HL-60 (cell line): ENCODE measurements at regions not wholly inside any gene's neighbourhood (a gene's known extent, or its start where the extent isn't known, plus 50 kb on each side); places are given as distances from the start of the nearest gene placed in this dataset.

Experiments
- DNase-seq, 2 experiments: peaks; one replicate each; pipeline ENCODE4 v3.0.0-alpha.2; 2010 to 2020; ENCODE audit warnings: low read depth in 1 of 2, low spot score in 1 of 2
- H3K27ac ChIP-seq: fragments of 250-450 bp; sonication (Bioruptor Pico); replicated peaks from 2 replicates; pipeline ENCODE4 v1.5.1; 2020; ENCODE audit warnings: mild to moderate bottlenecking, moderate library complexity
- H3K27me3 ChIP-seq: fragments of 250-450 bp; sonication (Bioruptor Pico); 2 replicates; pipeline ENCODE4 v1.5.1; 2021; ENCODE audit warnings: mild to moderate bottlenecking, moderate library complexity; ENCODE audit not compliant: insufficient read depth, poor library complexity, severe bottlenecking
- H3K4me3 ChIP-seq: replicated peaks from 2 replicates; pipeline ENCODE4 v1.5.1; 2011; ENCODE audit warnings: mild to moderate bottlenecking, control low read depth, low read length; ENCODE audit not compliant: insufficient read depth
- GABPA ChIP-seq: IDR thresholded peaks from 2 replicates; pipeline ENCODE4 v1.6.1; 2012; ENCODE audit warnings: low read depth
- POLR2AphosphoS5 ChIP-seq: IDR thresholded peaks from 2 replicates; pipeline ENCODE4 v1.6.1; 2012; ENCODE audit warnings: low read depth
- REST ChIP-seq: IDR thresholded peaks from 2 replicates; pipeline ENCODE4 v1.6.1; 2012; ENCODE audit warnings: low read depth; ENCODE audit not compliant: insufficient replicate concordance
- SPI1 ChIP-seq: IDR thresholded peaks from 2 replicates; pipeline ENCODE4 v1.6.1; 2012; ENCODE audit warnings: low read depth, mild to moderate bottlenecking, borderline replicate concordance
- TF ChIP-seq, protein P1 (sequence below): IDR thresholded peaks from one replicate; pipeline ENCODE4 v1.5.1; 2011; ENCODE audit warnings: low read length, control low read depth, inconsistent platforms; ENCODE audit not compliant: insufficient read depth

GRCh38 chr20:9912290-9912689 is 73.4 kb upstream of the PAK5 start:
- Histone ChIP-seq H3K27me3 (no peaks in the 10 kb centered on the region), H3K4me3 (no peak overlapping the region), H3K27ac (no peak overlapping the region)
- TF ChIP-seq SPI1 (no peak), REST (no peak), POLR2AphosphoS5 (no peak), GABPA (no peak)
- TF ChIP-seq, protein P1, sequence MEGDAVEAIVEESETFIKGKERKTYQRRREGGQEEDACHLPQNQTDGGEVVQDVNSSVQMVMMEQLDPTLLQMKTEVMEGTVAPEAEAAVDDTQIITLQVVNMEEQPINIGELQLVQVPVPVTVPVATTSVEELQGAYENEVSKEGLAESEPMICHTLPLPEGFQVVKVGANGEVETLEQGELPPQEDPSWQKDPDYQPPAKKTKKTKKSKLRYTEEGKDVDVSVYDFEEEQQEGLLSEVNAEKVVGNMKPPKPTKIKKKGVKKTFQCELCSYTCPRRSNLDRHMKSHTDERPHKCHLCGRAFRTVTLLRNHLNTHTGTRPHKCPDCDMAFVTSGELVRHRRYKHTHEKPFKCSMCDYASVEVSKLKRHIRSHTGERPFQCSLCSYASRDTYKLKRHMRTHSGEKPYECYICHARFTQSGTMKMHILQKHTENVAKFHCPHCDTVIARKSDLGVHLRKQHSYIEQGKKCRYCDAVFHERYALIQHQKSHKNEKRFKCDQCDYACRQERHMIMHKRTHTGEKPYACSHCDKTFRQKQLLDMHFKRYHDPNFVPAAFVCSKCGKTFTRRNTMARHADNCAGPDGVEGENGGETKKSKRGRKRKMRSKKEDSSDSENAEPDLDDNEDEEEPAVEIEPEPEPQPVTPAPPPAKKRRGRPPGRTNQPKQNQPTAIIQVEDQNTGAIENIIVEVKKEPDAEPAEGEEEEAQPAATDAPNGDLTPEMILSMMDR: no peak
- no peak for DNase-seq

GRCh38 chr20:9911519-9911918 is 72.6 kb upstream of the PAK5 start:
- no peaks in the 10 kb centered on the region for H3K27me3 ChIP-seq
- TF ChIP-seq REST: no peak
- TF ChIP-seq GABPA: no peak
- TF ChIP-seq POLR2AphosphoS5: no peak
- TF ChIP-seq, protein P1: no peak
- TF ChIP-seq SPI1: no peak
- no peak overlapping the region for H3K4me3 ChIP-seq
- no peak overlapping the region for H3K27ac ChIP-seq
- no peak for DNase-seq

GRCh38 chr20:9909167-9909566 is 70.3 kb upstream of the PAK5 start:
- TF ChIP-seq POLR2AphosphoS5 (no peak), REST (no peak), SPI1 (no peak), GABPA (no peak)
- TF ChIP-seq, protein P1: no peak

More at GRCh38 chr20:9909167-9909566, 70.3 kb upstream of the PAK5 start:
- DNase-seq: no peak
- no peak overlapping the region for H3K27ac ChIP-seq
- no peaks in the 10 kb centered on the region for H3K27me3 ChIP-seq
- H3K4me3 ChIP-seq: no peak overlapping the region
